NCI-H1694 (cell line): ENCODE measurements at regions not wholly inside any gene's neighbourhood (a gene's known extent, or its start where the extent isn't known, plus 50 kb on each side); places are given as distances from the start of the nearest gene placed in this dataset.
A peak's percentile ranks its signal among the peaks of the same experiment; 100 is the strongest.
"Not testable (repeated sequence)": the region's sequence is repeated elsewhere in the genome, so short reads cannot be mapped to it uniquely, and the experiment has no call there.

Experiments used
- DNase-seq: peaks from one replicate; lab custom pipeline; 2025; lab: John Stamatoyannopoulos, UW

DNA sequence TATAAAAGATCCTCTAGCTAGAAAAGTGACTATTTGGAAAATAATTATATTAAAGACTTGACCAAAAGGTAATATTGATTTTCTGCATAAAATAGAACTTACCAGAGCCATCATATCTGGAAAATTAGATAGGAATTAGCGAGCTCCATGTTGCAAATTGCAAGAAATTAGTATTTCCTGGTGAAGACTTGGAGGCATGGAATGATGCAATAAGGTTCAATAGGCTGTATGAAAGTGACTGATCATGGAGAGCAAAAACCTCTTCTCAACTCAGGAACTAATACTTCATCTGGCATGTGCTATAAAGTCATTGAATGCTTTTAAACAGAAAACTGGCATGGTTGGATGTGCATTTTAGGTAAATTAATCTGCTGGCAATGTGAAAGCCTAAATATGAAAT, 66.3 kb upstream of the UFM1 start:
- DNase-seq, result no peak

GRCh38 chr13:38265132-38265497, 84.5 kb upstream of the UFM1 start:
- DNase-seq, result no peak

DNA sequence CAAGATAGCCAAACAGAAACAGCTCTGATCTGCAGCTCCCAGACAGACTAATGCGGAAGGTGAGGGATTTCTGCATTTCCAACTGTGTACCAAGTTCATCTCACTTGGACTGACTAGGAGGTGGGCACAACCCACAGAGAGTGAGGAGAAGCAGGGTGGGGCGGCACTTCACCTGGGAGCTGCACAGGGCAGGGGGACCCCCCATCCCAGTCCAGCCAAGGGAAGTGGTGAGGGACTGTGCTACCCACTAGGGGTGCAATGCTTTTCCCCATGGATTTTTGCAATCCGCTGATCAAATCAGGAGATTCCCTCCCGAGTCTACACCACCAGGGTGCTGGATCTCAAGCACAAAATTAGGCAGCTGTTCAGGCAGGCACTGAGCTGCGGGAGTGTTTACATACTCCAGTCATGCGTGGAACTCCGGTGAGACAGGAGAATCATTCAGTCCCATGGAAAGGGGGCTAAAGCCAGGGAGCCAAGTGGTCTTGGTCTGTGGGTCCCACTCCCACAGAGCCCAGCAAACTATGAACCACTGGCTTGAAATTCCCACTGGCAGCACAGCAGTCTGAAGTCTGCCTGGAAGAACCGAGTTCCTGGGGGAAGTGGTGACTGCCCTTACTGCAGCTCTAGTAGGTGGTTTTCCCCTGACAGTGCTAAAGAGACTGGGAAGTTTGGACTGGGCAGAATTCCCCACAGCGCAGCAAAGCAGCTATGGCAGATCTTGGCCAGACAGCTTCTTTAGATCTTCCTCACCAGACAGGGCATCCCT, 85.1 kb upstream of the UFM1 start:
- peak; percentile 1 for DNase-seq

GRCh38 chr13:38262211-38262610, 87.4 kb upstream of the UFM1 start:
- DNase-seq, result no peak

- no peak for DNase-seq
Observed at GRCh38 chr13:38255600-38255999, 94.1 kb upstream of the UFM1 start.

GRCh38 chr13:38239874-38240273, 109.8 kb upstream of the UFM1 start:
- no peak for DNase-seq

DNA sequence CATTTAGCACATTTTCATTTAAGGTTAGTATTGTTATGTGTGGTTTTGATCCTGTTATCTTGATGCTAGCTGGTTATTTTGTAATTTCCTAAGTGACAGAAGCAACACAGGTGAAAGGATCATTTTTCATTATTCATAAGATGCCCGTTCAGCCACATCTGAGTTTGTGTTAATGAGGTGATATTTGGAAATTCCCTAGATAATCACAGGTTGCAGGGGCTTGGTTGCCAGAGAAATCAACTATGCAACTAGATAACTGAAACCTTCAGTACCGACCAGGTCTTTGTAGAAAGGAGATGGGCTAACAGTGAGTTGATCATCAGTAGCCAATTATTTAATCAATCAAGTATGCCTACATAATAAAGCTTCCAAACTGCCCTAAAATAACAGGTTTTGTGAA, 121.3 kb upstream of the UFM1 start:
- DNase-seq, result no peak

GRCh38 chr13:38226496-38226895, 123.2 kb upstream of the UFM1 start:
- DNase-seq, result no peak

- DNase-seq, result no peak
Observed at GRCh38 chr13:38223089-38223488, 126.6 kb upstream of the UFM1 start.

DNA sequence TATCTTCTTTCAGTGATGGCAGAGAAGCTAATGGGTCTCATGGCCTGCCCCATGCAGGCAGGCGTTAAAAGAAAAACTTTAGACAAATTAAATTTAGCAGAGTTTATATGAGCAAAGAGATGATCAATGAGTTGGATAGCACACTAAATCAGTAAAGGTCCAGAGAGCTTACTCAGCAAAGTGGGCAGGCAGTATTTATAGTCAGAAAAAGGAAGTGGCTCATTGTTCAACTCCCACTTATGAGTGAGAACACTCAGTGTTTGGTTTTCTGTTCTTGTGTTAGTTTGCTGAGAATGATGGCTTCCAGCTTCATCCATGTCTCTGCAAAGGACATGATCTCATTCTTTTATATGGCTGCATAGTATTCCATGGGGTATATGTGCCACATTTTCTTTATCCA, 128.5 kb upstream of the UFM1 start:
- not testable (repeated sequence) for DNase-seq

- DNase-seq, result no peak
Observed at GRCh38 chr13:38216181-38216580, 133.5 kb upstream of the UFM1 start.

GRCh38 chr13:38213314-38213713, 136.3 kb upstream of the UFM1 start:
- DNase-seq, result no peak

DNA sequence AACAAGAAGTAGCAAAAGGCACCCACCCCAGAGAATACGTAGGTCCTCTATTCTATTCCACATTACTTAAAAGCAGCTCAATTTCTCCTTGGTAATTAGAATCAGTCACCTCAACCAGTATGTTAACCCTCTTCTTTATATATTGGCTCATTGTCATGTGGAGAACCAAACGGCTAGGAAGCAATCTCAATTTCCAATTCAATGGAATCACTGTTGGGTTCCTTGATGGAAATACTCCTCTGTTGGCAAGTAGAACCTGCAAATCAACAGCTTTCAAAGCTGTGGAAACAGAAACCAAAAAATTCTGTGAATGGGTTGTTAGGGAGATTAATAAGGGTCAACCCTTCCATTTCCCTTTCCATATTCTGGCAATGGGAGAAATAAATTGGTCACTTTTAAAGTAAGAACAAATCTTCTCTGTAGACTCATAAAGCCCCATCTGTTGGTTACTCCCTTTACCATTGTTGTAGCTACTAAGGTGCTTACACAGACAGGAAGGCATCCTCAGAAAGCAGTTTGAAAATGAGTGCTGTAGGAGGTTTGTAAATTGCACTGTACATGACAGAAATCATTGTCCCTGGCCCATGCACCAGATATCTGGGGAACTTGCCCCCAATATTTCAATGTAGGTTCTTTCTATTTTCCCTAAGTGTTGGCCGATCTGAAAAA, 138.6 kb upstream of the UFM1 start:
- no peak for DNase-seq

GRCh38 chr13:38204556-38204955, 145.1 kb upstream of the UFM1 start:
- no peak for DNase-seq

- no peak for DNase-seq
Observed at GRCh38 chr13:38202740-38203139, 146.9 kb upstream of the UFM1 start.

DNA sequence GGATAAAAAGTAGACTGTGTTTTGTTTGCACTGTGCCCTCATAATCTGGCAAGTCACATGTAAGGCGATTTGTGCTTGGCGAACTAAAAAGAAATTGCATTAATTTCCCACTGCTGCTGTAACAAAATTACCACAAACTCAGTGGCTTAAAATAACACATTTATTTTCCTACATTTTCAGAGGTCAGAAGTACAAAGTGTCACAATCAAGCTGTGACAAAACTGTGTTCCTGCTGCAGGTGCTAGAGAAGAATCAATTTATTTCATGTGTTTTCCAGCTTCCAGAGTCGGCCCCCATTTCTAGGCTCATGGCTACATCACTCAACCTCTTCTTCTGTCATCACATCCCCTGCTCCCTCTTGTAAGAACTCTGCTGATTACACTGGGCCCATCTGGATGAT, 158.6 kb upstream of the UFM1 start:
- no peak for DNase-seq

DNA sequence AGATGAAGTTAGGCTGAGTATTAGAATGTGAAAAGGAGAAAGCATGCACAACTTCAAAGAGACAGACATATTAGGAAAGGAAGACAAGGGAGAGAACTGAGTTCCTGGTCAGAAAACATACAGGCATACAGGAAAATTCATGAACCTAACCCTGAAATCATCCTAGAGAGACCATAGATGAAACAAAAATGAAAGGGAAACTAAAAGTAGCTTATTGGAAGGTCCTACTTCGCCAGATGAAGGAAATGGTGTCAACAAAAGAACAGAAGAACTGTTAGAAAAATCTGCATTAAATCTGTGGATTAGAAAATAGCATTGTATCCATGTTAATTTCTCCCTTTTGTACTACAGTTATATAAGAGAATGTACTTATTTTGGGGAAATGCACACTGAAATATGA, 169.0 kb upstream of the UFM1 start:
- no peak for DNase-seq

GRCh38 chr13:38180126-38180525, 169.5 kb upstream of the UFM1 start:
- DNase-seq, result no peak

DNA sequence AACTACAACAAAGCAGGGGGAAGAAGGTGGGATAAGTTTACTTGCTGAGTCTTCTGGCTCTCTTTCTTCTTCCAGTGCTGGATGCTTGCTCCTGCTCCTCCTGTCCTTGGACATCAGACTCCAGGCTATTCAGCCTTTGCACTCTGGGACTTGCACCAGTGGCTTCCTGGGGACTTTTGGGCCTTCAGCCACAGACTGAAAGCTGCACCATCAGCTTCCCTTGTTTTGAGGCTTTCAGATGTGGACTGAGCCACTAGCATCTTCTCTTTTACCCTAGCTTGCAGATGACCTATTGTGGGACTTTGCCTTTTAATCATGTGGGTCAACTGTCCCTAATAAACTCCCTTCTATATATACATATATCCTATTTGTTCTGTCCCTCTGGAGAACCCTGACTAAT, 173.0 kb upstream of the UFM1 start:
- DNase-seq, result no peak

DNA sequence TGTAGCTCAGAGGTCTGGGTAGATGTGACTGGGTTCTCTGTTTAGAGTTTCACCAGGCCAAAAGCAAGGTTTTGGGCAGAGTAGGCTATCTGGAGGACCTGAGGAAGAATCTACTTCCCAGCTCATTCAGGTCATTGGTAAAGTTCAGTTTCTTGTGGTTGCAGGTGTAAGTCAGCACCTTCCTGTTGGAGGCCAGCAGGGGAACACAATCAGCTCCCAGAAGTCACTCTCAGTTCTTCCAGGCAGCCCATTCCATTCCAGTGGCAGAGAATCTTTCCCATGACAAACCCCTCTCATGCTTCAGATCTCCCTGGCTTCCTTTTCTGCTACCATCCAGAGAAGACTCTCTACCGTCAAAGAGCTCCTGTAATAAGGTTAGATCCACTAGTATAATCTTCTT, 176.2 kb upstream of the UFM1 start:
- DNase-seq, result no peak

DNA sequence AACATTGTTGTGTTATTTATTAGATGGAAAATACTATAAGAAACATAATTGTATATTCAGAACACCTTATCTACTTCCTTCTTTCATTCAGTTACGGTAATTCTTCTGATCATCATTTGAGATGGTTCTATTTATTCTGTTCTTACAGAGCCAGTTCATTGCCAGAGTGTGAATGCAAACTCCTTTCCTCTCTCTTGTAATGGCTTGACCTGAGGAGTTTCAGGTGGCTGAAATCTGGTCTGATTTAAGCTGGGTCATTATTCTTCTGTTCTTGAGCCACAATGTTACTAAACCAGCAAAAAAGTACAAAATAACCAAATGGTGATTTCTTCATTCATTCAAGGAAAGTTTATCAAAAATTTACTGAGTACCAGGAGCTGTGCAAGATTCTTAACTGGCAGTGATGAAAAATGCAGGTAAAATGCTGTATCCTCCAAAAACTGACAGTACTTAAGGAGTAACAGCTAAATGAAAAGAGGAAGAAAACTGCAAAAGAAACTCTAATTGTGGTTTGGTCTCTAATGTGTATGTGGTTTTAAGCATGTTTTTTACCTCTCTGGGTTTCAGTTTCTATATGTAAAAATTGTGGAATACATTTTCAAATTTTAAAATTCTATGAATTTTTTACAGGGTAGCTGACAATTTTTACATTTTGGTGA, 182.4 kb upstream of the UFM1 start:
- DNase-seq, result no peak

GRCh38 chr13:38166116-38166515, 183.5 kb upstream of the UFM1 start:
- no peak for DNase-seq

DNA sequence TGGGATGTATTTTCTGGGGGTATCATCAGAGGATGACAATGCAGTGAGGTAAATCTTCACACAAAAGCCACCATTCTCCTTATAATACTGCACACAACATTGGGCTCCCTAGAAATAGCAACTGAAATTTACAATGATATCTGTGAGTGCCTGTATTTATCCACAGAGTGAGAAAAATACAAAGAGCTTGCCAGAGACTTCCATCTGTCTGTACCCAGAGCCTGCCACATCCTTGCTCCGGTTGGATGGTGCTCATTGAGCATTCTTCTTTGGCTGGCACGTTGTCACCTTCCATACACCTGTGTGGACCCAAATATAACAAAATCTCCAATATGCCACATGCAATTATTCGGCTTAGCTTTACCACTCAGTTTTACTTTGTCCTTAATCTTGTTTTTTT, 189.5 kb upstream of the UFM1 start:
- no peak for DNase-seq
